CD4-positive, alpha-beta T cell treated with Interleukin-17A for 1 hour (primary cell): ENCODE measurements at regions not wholly inside any gene's neighbourhood (a gene's known extent, or its start where the extent isn't known, plus 50 kb on each side); places are given as distances from the start of the nearest gene placed in this dataset.
A peak's percentile ranks its signal among the peaks of the same experiment; 100 is the strongest.
"Not testable (repeated sequence)": the region's sequence is repeated elsewhere in the genome, so short reads cannot be mapped to it uniquely, and the experiment has no call there.

Experiments
- DNase-seq: peaks from one replicate; pipeline ENCODE4 v3.0.0-alpha.2; 2020

- not testable (repeated sequence) for DNase-seq
Measured at GRCh38 chr4:55696424-55696823, 60.3 kb upstream of the NMU start.

GRCh38 chr4:55706541-55706940, 70.4 kb upstream of the NMU start:
- DNase-seq, result no peak

GRCh38 chr4:55707507-55707906, 71.4 kb upstream of the NMU start:
- DNase-seq, result no peak

- not testable (repeated sequence) for DNase-seq
Measured at GRCh38 chr4:55707991-55708390, 71.9 kb upstream of the NMU start.

- not testable (repeated sequence) for DNase-seq
Measured at GRCh38 chr4:55712835-55713234, 76.7 kb upstream of the NMU start.

GRCh38 chr4:55721651-55722050, 85.6 kb upstream of the NMU start:
- no peak for DNase-seq

- no peak for DNase-seq
Measured at GRCh38 chr4:55722132-55722531, 86.0 kb upstream of the NMU start.

- DNase-seq, result no peak
Measured at GRCh38 chr4:55723403-55723802, 87.3 kb upstream of the NMU start.

GRCh38 chr4:55725057-55725456, 89.0 kb upstream of the NMU start:
- no peak for DNase-seq

GRCh38 chr4:55727746-55728145, 91.6 kb upstream of the NMU start:
- no peak for DNase-seq

- no peak for DNase-seq
Measured at GRCh38 chr4:55729351-55730279, 90.0 kb upstream of the EXOC1L start.

- DNase-seq, result no peak
Measured at GRCh38 chr4:55730280-55730931, 89.2 kb upstream of the EXOC1L start.

- DNase-seq, result no peak
Measured at GRCh38 chr4:55731959-55732358, 87.6 kb upstream of the EXOC1L start.

- no peak for DNase-seq
Measured at GRCh38 chr4:55732864-55733263, 86.7 kb upstream of the EXOC1L start.

- no peak for DNase-seq
Measured at GRCh38 chr4:55733932-55734331, 85.7 kb upstream of the EXOC1L start.

GRCh38 chr4:55736605-55737183, 82.9 kb upstream of the EXOC1L start:
- peak; percentile 10 for DNase-seq

GRCh38 chr4:55742655-55743202, 76.9 kb upstream of the EXOC1L start:
- DNase-seq, result no peak

GRCh38 chr4:55744369-55744768, 75.2 kb upstream of the EXOC1L start:
- DNase-seq, result no peak

GRCh38 chr4:55745014-55745413, 74.6 kb upstream of the EXOC1L start:
- no peak for DNase-seq

GRCh38 chr4:55747793-55748192, 71.8 kb upstream of the EXOC1L start:
- no peak for DNase-seq

GRCh38 chr4:55749666-55750065, 69.9 kb upstream of the EXOC1L start:
- no peak for DNase-seq

- DNase-seq, result no peak
Measured at GRCh38 chr4:55752810-55753209, 66.8 kb upstream of the EXOC1L start.

GRCh38 chr4:55753856-55754255, 65.7 kb upstream of the EXOC1L start:
- no peak for DNase-seq
